OCI-LY3 (cell line): ENCODE measurements at regions not wholly inside any gene's neighbourhood (a gene's known extent, or its start where the extent isn't known, plus 50 kb on each side); places are given as distances from the start of the nearest gene placed in this dataset.

ENCODE experiments used
- H2AFZ ChIP-seq: fragments of 200-600, 300-600 bp; shearing (Covaris generic); 2 replicates; pipeline ENCODE4 v1.6.0; 2014; ENCODE audit warnings: antibody characterized with exemption, low read depth, low read length
- H3K27ac ChIP-seq: fragments of 200-600, 300-600 bp; sonication (generic); 2 replicates; pipeline ENCODE4 v1.5.1; 2014; ENCODE audit warnings: mild to moderate bottlenecking, low read length, moderate library complexity, mixed read lengths
- H3K27me3 ChIP-seq: fragments of 200-600, 300-600 bp; sonication (generic); 2 replicates; pipeline ENCODE4 v1.6.1; 2014; ENCODE audit warnings: low read depth, low read length, mixed read lengths
- H3K36me3 ChIP-seq: fragments of 200-600, 300-600 bp; sonication (generic); replicated peaks from 2 replicates; pipeline ENCODE3; 2014; ENCODE audit warnings: low read depth, low read length, mixed read lengths
- H3K4me1 ChIP-seq: fragments of 300-600, 200-600 bp; sonication (generic); 2 replicates; pipeline ENCODE4 v1.6.1; 2014; ENCODE audit warnings: low read length, mixed read lengths
- H3K4me2 ChIP-seq: fragments of 200-600, 300-600 bp; sonication (generic); 2 replicates; pipeline ENCODE4 v1.6.1; 2014; ENCODE audit warnings: low read length, mixed read lengths
- H3K4me3 ChIP-seq: fragments of 300-600, 200-600 bp; sonication (generic); 2 replicates; pipeline ENCODE4 v1.5.1; 2014; ENCODE audit warnings: antibody characterized with exemption, mild to moderate bottlenecking, low read length, moderate library complexity
- H3K79me2 ChIP-seq: fragments of 300-600, 200-600 bp; shearing (Covaris generic); 2 replicates; pipeline ENCODE4 v1.6.1; 2014; ENCODE audit warnings: mild to moderate bottlenecking, low read length, mixed read lengths
- H3K9ac ChIP-seq: fragments of 300-600, 200-600 bp; shearing (Covaris generic); 2 replicates; pipeline ENCODE4 v1.6.0; 2014; ENCODE audit warnings: mild to moderate bottlenecking, low read length, moderate library complexity
- H3K9me3 ChIP-seq: fragments of 200-600, 300-600 bp; shearing (Covaris generic); 2 replicates; pipeline ENCODE4 v1.6.1; 2014; ENCODE audit warnings: low read length, mixed read lengths; ENCODE audit not compliant: insufficient read depth
- H4K20me1 ChIP-seq: fragments of 200-600, 300-600 bp; sonication (generic); 2 replicates; pipeline ENCODE4 v1.6.1; 2016; ENCODE audit warnings: low read length, mixed read lengths; ENCODE audit not compliant: insufficient read depth
- EZH2phosphoT487 ChIP-seq: fragments of 200-600 bp; shearing (Covaris generic); IDR thresholded peaks from 2 replicates; pipeline ENCODE4 v1.6.1; 2018; ENCODE audit warnings: antibody characterized with exemption, mixed run types, low read depth
- TF ChIP-seq, protein P1 (sequence below): fragments of 200-600, 300-600 bp; sonication (generic); IDR thresholded peaks from 2 replicates; pipeline ENCODE4 v1.5.1; 2014; ENCODE audit warnings: antibody characterized with exemption, low read length, low read depth

DNA sequence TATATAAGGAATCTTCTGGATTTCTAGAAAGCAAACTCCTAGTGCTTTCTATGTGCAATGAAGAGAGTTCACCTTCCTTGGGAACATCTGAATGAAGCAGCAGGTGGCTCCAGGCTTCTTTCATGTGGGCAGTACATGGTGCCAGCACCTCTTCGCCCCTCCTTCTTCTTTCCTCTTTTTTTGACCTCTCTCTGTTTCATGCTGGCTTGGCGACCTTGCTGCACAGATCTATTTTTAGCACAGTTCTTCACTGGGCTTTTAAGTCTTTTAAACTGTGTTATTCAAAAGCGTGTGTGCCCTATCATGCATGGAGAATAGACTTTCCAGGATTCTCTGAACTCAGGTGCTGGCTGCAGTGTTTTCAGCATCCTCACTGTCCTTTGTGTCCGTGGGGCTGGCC lies 400.3 kb upstream of the PRKCQ start:
- TF ChIP-seq EZH2phosphoT487: no peak
- TF ChIP-seq, protein P1, sequence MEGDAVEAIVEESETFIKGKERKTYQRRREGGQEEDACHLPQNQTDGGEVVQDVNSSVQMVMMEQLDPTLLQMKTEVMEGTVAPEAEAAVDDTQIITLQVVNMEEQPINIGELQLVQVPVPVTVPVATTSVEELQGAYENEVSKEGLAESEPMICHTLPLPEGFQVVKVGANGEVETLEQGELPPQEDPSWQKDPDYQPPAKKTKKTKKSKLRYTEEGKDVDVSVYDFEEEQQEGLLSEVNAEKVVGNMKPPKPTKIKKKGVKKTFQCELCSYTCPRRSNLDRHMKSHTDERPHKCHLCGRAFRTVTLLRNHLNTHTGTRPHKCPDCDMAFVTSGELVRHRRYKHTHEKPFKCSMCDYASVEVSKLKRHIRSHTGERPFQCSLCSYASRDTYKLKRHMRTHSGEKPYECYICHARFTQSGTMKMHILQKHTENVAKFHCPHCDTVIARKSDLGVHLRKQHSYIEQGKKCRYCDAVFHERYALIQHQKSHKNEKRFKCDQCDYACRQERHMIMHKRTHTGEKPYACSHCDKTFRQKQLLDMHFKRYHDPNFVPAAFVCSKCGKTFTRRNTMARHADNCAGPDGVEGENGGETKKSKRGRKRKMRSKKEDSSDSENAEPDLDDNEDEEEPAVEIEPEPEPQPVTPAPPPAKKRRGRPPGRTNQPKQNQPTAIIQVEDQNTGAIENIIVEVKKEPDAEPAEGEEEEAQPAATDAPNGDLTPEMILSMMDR: no peak
- no peak overlapping the region for H3K4me3 ChIP-seq
- no peaks in the 10 kb centered on the region for H3K4me1 ChIP-seq
- no peaks in the 10 kb centered on the region for H3K36me3 ChIP-seq
- H3K9ac ChIP-seq: no peak overlapping the region
- H4K20me1 ChIP-seq: no peaks in the 10 kb centered on the region
- H3K4me2 ChIP-seq: no peak overlapping the region
- H3K27ac ChIP-seq: no peak overlapping the region
- no peaks in the 10 kb centered on the region for H3K9me3 ChIP-seq
- H3K79me2 ChIP-seq: no peaks in the 10 kb centered on the region
- H2AFZ ChIP-seq: no peak overlapping the region
- 0 out of 2 replicates have a peak, but pooled peaks cover 17% of the 10 kb centered on the region for H3K27me3 ChIP-seq

DNA sequence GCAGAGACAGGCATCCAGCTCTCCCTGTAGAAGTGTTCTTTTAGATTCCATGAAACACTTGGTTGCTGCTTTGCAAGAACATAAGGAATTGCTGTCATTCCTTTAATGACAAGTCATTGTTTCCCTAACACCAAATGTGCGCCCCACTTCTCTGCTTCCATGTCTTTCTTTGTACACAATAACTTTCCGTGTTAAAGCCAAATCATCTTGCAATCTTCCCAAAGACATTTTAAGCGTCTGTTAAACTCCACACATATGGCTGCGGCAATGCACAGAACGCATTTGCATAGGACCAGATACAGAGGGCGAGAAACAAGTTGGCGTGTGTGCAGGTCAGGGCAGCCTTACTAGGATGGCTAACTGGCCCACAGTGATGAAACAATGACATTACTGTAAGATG lies 399.3 kb upstream of the PRKCQ start:
- Histone ChIP-seq H2AFZ (no peak overlapping the region), H3K4me3 (no peak overlapping the region), H3K36me3 (no peaks in the 10 kb centered on the region), H3K9me3 (no peaks in the 10 kb centered on the region), H3K4me2 (no peak overlapping the region), H3K27ac (no peak overlapping the region), H3K9ac (no peak overlapping the region), H3K79me2 (no peaks in the 10 kb centered on the region), H3K4me1 (no peaks in the 10 kb centered on the region), H4K20me1 (no peaks in the 10 kb centered on the region), H3K27me3 (0 out of 2 replicates have a peak, but pooled peaks cover 17% of the 10 kb centered on the region)
- TF ChIP-seq EZH2phosphoT487: no peak
- TF ChIP-seq, protein P1: no peak

DNA sequence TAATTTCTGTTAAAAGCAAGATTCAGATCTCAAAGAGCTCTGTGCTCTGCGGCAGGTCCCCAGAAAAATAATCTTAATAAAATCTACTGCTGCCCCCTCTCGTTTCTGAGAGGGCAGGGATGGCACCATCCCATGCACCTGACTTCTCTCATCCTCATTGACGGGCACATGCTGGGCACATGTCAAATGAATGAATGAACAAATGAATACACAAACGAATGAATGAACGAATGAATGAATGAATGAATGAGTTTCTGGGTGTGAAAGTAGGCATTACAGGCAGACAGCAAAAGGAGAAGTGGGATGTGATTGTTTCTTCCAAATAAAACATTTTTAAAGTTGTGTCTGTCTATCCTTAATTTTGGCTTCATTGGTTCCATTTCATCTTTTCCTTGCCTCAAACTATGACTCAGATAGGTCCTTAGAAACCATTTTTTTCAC lies 398.1 kb upstream of the PRKCQ start:
- TF ChIP-seq EZH2phosphoT487: no peak
- TF ChIP-seq, protein P1: no peak; the same call in 1 of the 2 replicates
- Histone ChIP-seq H3K4me2 (no peak overlapping the region), H3K27ac (no peak overlapping the region), H3K27me3 (0 out of 2 replicates have a peak, but pooled peaks cover 17% of the 10 kb centered on the region), H4K20me1 (no peaks in the 10 kb centered on the region), H3K4me1 (no peaks in the 10 kb centered on the region), H3K79me2 (no peaks in the 10 kb centered on the region), H2AFZ (no peak overlapping the region), H3K36me3 (no peaks in the 10 kb centered on the region), H3K9me3 (no peaks in the 10 kb centered on the region), H3K9ac (no peak overlapping the region), H3K4me3 (no peak overlapping the region)

DNA sequence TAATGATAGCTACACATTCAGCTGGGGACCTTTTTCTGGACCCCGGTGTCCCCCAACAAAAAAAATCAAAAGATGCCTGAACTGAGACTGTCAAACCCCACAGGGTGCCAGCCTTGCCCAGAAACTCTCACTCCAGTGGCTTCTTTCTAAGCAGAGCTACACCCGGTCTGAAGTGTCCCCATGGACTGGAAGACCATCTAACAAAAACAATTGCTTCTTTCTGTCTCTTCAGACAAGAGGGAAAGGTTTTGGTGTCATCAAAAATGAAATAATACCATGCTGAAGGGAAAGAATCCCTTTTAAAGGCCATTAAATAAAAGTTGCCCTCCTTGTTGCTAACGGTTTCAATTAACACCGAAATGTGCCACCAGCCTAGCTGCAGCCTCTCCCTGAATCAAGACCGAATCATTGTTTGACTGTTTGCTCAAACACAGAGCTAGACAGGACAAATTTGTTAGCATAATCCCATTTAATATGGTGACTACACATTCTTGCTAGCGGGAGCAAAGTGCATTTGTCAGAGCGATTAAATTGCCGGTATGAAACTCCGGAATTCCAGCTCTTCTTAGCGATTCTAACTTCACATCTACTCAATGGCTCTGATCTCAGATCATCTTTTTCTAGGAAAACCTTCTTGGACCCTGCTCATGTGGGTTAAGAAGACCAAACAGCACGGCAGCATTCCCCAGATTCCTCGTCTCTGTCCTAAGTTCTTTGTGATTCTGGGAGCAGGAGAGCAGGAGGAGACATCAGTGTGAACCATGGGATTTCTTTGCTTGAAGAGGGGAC lies 397.5 kb upstream of the PRKCQ start:
- no peak overlapping the region for H3K9ac ChIP-seq
- H4K20me1 ChIP-seq: no peaks in the 10 kb centered on the region
- no peaks in the 10 kb centered on the region for H3K9me3 ChIP-seq
- no peak overlapping the region for H3K27ac ChIP-seq
- H3K27me3 ChIP-seq: 0 out of 2 replicates have a peak, but pooled peaks cover 21% of the 10 kb centered on the region
- no peaks in the 10 kb centered on the region for H3K79me2 ChIP-seq
- TF ChIP-seq EZH2phosphoT487: no peak
- TF ChIP-seq, protein P1: no peak
- no peaks in the 10 kb centered on the region for H3K4me1 ChIP-seq
- no peak overlapping the region for H2AFZ ChIP-seq
- no peak overlapping the region for H3K4me2 ChIP-seq
- no peaks in the 10 kb centered on the region for H3K36me3 ChIP-seq
- no peak overlapping the region for H3K4me3 ChIP-seq
